Hepatocyte (in vitro differentiated cells): ENCODE measurements at regions not wholly inside any gene's neighbourhood (a gene's known extent, or its start where the extent isn't known, plus 50 kb on each side); places are given as distances from the start of the nearest gene placed in this dataset.

ENCODE experiments used
- EZH2 ChIP-seq: fragments of 200-600 bp; sonication (generic); IDR thresholded peaks from 2 replicates; pipeline ENCODE4 v1.6.1; 2016; ENCODE audit warnings: antibody characterized with exemption, mild to moderate bottlenecking, borderline replicate concordance
- TF ChIP-seq, protein P1 (sequence below): fragments of 200-600 bp; sonication (generic); IDR thresholded peaks from 2 replicates; pipeline ENCODE4 v1.5.1; 2016; ENCODE audit warnings: antibody characterized with exemption, mild to moderate bottlenecking; ENCODE audit not compliant: poor library complexity

DNA sequence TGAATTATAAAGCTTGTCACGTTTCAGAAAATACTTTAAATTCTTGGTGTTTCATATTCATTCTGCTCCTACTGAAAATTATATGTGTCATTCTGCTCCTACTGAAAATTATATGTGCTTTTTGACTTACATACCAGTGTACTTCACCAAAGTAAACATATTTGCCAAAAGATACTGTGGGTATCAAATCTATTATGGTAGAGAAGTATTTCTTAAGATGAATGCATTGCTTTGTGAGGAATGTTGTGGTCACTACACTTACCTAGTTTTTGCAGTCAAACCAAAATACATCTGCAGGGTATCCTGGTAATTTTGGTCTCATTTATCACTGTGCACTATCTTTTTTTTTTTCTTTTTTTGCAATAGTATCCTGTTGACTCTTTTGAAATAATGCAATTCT is 287.7 kb upstream of the MAD2L1 start:
- TF ChIP-seq, protein P1, sequence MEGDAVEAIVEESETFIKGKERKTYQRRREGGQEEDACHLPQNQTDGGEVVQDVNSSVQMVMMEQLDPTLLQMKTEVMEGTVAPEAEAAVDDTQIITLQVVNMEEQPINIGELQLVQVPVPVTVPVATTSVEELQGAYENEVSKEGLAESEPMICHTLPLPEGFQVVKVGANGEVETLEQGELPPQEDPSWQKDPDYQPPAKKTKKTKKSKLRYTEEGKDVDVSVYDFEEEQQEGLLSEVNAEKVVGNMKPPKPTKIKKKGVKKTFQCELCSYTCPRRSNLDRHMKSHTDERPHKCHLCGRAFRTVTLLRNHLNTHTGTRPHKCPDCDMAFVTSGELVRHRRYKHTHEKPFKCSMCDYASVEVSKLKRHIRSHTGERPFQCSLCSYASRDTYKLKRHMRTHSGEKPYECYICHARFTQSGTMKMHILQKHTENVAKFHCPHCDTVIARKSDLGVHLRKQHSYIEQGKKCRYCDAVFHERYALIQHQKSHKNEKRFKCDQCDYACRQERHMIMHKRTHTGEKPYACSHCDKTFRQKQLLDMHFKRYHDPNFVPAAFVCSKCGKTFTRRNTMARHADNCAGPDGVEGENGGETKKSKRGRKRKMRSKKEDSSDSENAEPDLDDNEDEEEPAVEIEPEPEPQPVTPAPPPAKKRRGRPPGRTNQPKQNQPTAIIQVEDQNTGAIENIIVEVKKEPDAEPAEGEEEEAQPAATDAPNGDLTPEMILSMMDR, result no peak
- TF ChIP-seq EZH2, result no peak
